Tibial nerve (tissue), 3 donors: ENCODE measurements at regions not wholly inside any gene's neighbourhood (a gene's known extent, or its start where the extent isn't known, plus 50 kb on each side); places are given as distances from the start of the nearest gene placed in this dataset.

ENCODE experiments used
- POLR2A ChIP-seq, 2 donors: fragments of 450-650 bp; IDR thresholded peaks; one replicate each; pipeline ENCODE4 v1.6.1; 2017; ENCODE audit warnings: antibody characterized with exemption in 2 of 2, mild to moderate bottlenecking in 2 of 2, moderate library complexity in 2 of 2
- TF ChIP-seq, protein P1 (sequence below), 5 experiments: fragments of 200-600 bp in 3 of 5; fragments of 450-650 bp in 2 of 5; sonication (generic) in 3 of 5; IDR thresholded peaks; one replicate each; pipeline ENCODE4 v1.5.1; 2016 to 2019; ENCODE audit warnings: antibody characterized with exemption in 5 of 5, mild to moderate bottlenecking in 3 of 5, moderate library complexity in 2 of 5

DNA sequence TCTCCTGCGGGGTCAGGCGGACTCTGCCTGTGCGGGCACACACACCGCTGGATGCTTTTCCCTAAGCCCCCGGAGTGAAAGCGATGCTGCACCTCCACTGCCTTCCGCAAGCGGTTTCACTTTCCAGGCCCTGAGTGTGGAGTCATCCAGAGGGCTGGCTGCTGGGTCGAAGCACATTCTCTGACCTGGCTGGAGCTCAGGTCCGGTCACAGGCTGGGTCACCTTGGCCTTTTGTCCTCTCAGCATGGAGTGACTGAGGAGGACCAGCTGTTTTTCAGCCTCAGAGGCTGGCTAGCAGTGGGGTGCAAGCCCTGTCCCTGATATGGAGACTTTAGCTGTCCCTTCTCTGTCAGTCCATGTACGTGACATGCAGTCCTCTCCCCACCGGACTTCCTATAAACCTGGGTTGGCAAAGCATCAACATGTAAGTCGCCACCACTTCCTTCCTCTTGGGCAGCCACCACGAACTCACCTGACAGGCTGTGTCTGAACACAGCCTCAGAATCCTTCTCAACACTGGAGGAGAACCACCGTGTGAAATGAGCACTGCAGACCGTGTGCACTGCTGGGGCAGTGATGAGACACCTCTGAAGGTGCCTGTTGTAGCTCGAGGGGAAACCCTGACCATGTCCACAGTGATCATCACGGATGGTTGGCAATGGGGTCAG is 51.3 kb downstream of the GADD45G start:
- TF ChIP-seq, protein P1, sequence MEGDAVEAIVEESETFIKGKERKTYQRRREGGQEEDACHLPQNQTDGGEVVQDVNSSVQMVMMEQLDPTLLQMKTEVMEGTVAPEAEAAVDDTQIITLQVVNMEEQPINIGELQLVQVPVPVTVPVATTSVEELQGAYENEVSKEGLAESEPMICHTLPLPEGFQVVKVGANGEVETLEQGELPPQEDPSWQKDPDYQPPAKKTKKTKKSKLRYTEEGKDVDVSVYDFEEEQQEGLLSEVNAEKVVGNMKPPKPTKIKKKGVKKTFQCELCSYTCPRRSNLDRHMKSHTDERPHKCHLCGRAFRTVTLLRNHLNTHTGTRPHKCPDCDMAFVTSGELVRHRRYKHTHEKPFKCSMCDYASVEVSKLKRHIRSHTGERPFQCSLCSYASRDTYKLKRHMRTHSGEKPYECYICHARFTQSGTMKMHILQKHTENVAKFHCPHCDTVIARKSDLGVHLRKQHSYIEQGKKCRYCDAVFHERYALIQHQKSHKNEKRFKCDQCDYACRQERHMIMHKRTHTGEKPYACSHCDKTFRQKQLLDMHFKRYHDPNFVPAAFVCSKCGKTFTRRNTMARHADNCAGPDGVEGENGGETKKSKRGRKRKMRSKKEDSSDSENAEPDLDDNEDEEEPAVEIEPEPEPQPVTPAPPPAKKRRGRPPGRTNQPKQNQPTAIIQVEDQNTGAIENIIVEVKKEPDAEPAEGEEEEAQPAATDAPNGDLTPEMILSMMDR (IDR thresholded peaks at IDR 0.05) = no peak
- TF ChIP-seq POLR2A (IDR thresholded peaks at IDR 0.05) = no peak
